Spinal cord (tissue), 9 donors: ENCODE measurements at regions not wholly inside any gene's neighbourhood (a gene's known extent, or its start where the extent isn't known, plus 50 kb on each side); places are given as distances from the start of the nearest gene placed in this dataset.

Experiments used
- DNase-seq, 6 donors: peaks; one replicate each; pipeline versions ENCODE4 v3.0.0 to v3.0.0-alpha.2; 2013 to 2015; ENCODE audit warnings: low spot score in 6 of 6, low read depth in 4 of 6
- H3K27ac ChIP-seq: one replicate; pipeline ENCODE4 v1.5.1; 2013; ENCODE audit warnings: low read depth, low read length, control low read depth
- H3K27me3 ChIP-seq: one replicate; pipeline ENCODE4 v1.6.1; 2013; ENCODE audit warnings: low read length; ENCODE audit not compliant: control insufficient read depth, insufficient read depth
- H3K36me3 ChIP-seq: one replicate; pipeline ENCODE4 v1.6.1; 2013; ENCODE audit warnings: low read length; ENCODE audit not compliant: control insufficient read depth, insufficient read depth
- H3K4me1 ChIP-seq: one replicate; pipeline ENCODE4 v1.6.1; 2013; ENCODE audit warnings: low read length; ENCODE audit not compliant: control insufficient read depth, insufficient read depth
- H3K4me3 ChIP-seq: one replicate; pipeline ENCODE4 v1.5.1; 2013; ENCODE audit warnings: low read depth, low read length, control low read depth
- H3K9me3 ChIP-seq: one replicate; pipeline ENCODE4 v1.6.1; 2013; ENCODE audit warnings: low read length; ENCODE audit not compliant: control insufficient read depth, insufficient read depth
- WGBS: methylation state at CpG from one replicate; pipeline ENCODE4 v1.1.5; 2013; ENCODE audit warnings: missing lambda C conversion rate; ENCODE audit not compliant: insufficient coverage; 5-methylcytosine and 5-hydroxymethylcytosine counted together
- donor health status: healthy.

GRCh38 chr18:27609221-27609620 lies 424.1 kb upstream of the CHST9 start:
- Histone ChIP-seq H3K4me1 (no peaks in the 10 kb centered on the region), H3K27ac (no peak overlapping the region), H3K27me3 (no peaks in the 10 kb centered on the region), H3K9me3 (no peaks in the 10 kb centered on the region), H3K36me3 (no peaks in the 10 kb centered on the region), H3K4me3 (no peak overlapping the region)
- DNase-seq: no peak

- no peak for DNase-seq
- Histone ChIP-seq H3K27me3 (no peaks in the 10 kb centered on the region), H3K4me1 (no peaks in the 10 kb centered on the region), H3K4me3 (no peak overlapping the region), H3K9me3 (no peaks in the 10 kb centered on the region), H3K27ac (no peak overlapping the region), H3K36me3 (no peaks in the 10 kb centered on the region)
- no CpG with 5 or more reads among the region's 3 CpGs for WGBS
These were observed 423.6 kb upstream of the CHST9 start for GRCh38 chr18:27608742-27609141.

GRCh38 chr18:27608174-27608573 lies 423.1 kb upstream of the CHST9 start:
- H3K4me3 ChIP-seq: no peak overlapping the region
- WGBS: 92% methylated on average over 1 of the region's 3 CpGs

GRCh38 chr18:27606741-27607140 lies 421.6 kb upstream of the CHST9 start:
- Histone ChIP-seq H3K27ac (no peak overlapping the region), H3K4me1 (no peaks in the 10 kb centered on the region), H3K27me3 (no peaks in the 10 kb centered on the region), H3K9me3 (no peaks in the 10 kb centered on the region), H3K4me3 (no peak overlapping the region), H3K36me3 (no peaks in the 10 kb centered on the region)
- no peak for DNase-seq
- whole genome bisulfite sequencing: 100% methylated on average over 1 of the region's 2 CpGs

More at GRCh38 chr18:27608174-27608573, 423.1 kb upstream of the CHST9 start:
- no peaks in the 10 kb centered on the region for H3K4me1 ChIP-seq
- DNase-seq: no peak
- no peaks in the 10 kb centered on the region for H3K36me3 ChIP-seq
- no peak overlapping the region for H3K27ac ChIP-seq
- no peaks in the 10 kb centered on the region for H3K27me3 ChIP-seq
- no peaks in the 10 kb centered on the region for H3K9me3 ChIP-seq

- no peak overlapping the region for H3K27ac ChIP-seq
These were observed 420.2 kb upstream of the CHST9 start for GRCh38 chr18:27605107-27605834.

GRCh38 chr18:27604583-27604982 lies 419.5 kb upstream of the CHST9 start:
- Histone ChIP-seq H3K4me1 (no peaks in the 10 kb centered on the region), H3K27me3 (no peaks in the 10 kb centered on the region), H3K36me3 (no peaks in the 10 kb centered on the region), H3K27ac (no peak overlapping the region), H3K4me3 (no peak overlapping the region), H3K9me3 (no peaks in the 10 kb centered on the region)
- 100% methylated on average over 2 of the region's 4 CpGs for WGBS
- DNase-seq: no peak

More at GRCh38 chr18:27605107-27605834, 420.2 kb upstream of the CHST9 start:
- WGBS: 0% methylated on average over 1 of the region's 5 CpGs
- Histone ChIP-seq H3K4me3 (no peak overlapping the region), H3K9me3 (no peaks in the 10 kb centered on the region), H3K36me3 (no peaks in the 10 kb centered on the region), H3K27me3 (no peaks in the 10 kb centered on the region), H3K4me1 (no peaks in the 10 kb centered on the region)
- DNase-seq: peak; percentile 70 to 98 (median 84)

- Histone ChIP-seq H3K4me3 (no peak overlapping the region), H3K9me3 (no peaks in the 10 kb centered on the region), H3K36me3 (no peaks in the 10 kb centered on the region), H3K4me1 (no peaks in the 10 kb centered on the region), H3K27me3 (no peaks in the 10 kb centered on the region), H3K27ac (no peak overlapping the region)
- DNase-seq: no peak
- WGBS: 80% methylated on average over 1 of the region's 2 CpGs
These were observed 417.0 kb upstream of the CHST9 start for GRCh38 chr18:27602092-27602491.

GRCh38 chr18:27600245-27600644 lies 415.1 kb upstream of the CHST9 start:
- H3K4me3 ChIP-seq: no peak overlapping the region
- no peaks in the 10 kb centered on the region for H3K27me3 ChIP-seq
- H3K27ac ChIP-seq: no peak overlapping the region
- no peak for DNase-seq
- H3K4me1 ChIP-seq: no peaks in the 10 kb centered on the region
- H3K36me3 ChIP-seq: no peaks in the 10 kb centered on the region
- H3K9me3 ChIP-seq: no peaks in the 10 kb centered on the region

GRCh38 chr18:27599202-27599829 lies 414.2 kb upstream of the CHST9 start:
- Histone ChIP-seq H3K4me1 (no peaks in the 10 kb centered on the region), H3K4me3 (no peak overlapping the region), H3K27me3 (no peaks in the 10 kb centered on the region), H3K27ac (no peak overlapping the region), H3K9me3 (no peaks in the 10 kb centered on the region), H3K36me3 (no peaks in the 10 kb centered on the region)
- WGBS: no CpG with 5 or more reads among the region's 1 CpG
- peak in 5 of 6 donors; percentile 28 to 91 (median 50) for DNase-seq
